ENCODE measurements at regions not wholly inside any gene's neighbourhood (a gene's known extent, or its start where the extent isn't known, plus 50 kb on each side); places are given as distances from the start of the nearest gene placed in this dataset.

DNA sequence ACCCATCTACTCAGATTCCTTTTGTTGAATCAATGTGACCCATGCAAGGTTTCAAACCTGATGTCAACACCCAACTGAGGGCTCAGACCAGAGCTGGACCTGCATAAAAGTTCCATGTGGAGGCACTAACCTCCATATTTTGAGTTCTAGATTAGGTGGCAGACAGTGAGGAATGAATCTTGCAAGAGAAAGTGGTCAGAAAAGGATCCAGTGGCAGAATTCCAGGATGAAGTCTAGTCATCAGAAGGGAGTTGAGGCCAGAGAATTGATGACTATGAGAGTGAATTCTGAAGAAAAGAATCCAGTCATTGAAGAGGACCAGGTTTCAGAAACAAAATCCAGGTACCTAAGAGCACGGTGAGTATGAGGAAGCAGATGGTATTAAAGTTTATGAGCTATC, 205.1 kb upstream of the RGMB start:
- peaks cover 18% of the 10 kb centered on the region for H3K4me1 Mint-ChIP-seq (ENCODE audit: low read depth)
- TF ChIP-seq, protein P1, sequence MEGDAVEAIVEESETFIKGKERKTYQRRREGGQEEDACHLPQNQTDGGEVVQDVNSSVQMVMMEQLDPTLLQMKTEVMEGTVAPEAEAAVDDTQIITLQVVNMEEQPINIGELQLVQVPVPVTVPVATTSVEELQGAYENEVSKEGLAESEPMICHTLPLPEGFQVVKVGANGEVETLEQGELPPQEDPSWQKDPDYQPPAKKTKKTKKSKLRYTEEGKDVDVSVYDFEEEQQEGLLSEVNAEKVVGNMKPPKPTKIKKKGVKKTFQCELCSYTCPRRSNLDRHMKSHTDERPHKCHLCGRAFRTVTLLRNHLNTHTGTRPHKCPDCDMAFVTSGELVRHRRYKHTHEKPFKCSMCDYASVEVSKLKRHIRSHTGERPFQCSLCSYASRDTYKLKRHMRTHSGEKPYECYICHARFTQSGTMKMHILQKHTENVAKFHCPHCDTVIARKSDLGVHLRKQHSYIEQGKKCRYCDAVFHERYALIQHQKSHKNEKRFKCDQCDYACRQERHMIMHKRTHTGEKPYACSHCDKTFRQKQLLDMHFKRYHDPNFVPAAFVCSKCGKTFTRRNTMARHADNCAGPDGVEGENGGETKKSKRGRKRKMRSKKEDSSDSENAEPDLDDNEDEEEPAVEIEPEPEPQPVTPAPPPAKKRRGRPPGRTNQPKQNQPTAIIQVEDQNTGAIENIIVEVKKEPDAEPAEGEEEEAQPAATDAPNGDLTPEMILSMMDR (IDR thresholded peaks at IDR 0.05) = no peak
- H3K4me3 Mint-ChIP-seq (ENCODE audit: unreplicated experiment) = no peak overlapping the region
- no peaks in the 10 kb centered on the region for H3K9me3 Mint-ChIP-seq (ENCODE audit: low read depth)
- no peak overlapping the region for H3K27ac Mint-ChIP-seq (ENCODE audit: unreplicated experiment)
- no peak for DNase-seq (ENCODE audit: low spot score)
- H3K27me3 Mint-ChIP-seq (ENCODE audit: low read depth) = no peaks in the 10 kb centered on the region
- no peaks in the 10 kb centered on the region for H3K36me3 Mint-ChIP-seq (ENCODE audit: low read depth)

DNA sequence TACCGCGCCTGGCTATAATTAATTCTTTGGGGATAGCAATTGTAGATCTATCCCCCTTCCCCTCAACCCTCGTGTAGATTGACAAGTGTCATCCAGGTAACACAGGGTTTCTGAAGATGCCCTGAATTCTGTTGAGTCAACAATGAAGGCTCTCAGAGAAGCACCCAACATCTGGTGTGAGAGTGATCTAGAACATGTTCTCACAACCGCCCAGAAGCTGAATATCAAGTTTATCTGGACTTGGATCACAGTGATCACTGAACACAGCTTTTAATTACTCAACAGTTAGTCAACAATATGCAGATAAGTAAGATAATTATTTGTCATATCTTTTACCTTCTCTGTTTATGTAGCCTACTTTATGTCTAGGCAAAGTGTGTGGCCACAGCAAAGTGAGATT, 204.2 kb upstream of the RGMB start:
- Mint-ChIP-seq H3K4me3 (ENCODE audit: unreplicated experiment) (no peak overlapping the region), H3K27me3 (ENCODE audit: low read depth) (no peaks in the 10 kb centered on the region), H3K27ac (ENCODE audit: unreplicated experiment) (no peak overlapping the region), H3K9me3 (ENCODE audit: low read depth) (no peaks in the 10 kb centered on the region), H3K4me1 (ENCODE audit: low read depth) (peaks cover 18% of the 10 kb centered on the region), H3K36me3 (ENCODE audit: low read depth) (no peaks in the 10 kb centered on the region)
- TF ChIP-seq, protein P1 (IDR thresholded peaks at IDR 0.05) = no peak
- DNase-seq (ENCODE audit: low spot score) = no peak

DNA sequence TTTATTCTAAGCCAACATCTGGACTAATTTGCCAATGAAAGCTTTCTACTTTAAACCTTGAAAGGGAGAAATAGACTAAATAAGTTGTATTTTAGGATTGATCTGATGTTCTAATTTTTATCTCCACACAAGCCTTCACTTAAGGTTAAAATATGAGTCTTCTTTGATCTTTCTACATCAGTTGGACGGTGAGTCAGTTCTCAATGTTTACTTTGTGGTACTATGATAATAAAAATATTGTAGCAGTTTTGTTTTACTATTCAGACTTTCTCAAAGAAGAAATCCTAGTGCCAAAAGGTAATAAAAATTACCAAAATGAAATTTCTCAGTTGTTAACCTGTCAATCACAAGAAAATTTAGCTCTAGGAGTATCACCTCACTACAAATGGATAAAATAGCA, 203.5 kb upstream of the RGMB start:
- Mint-ChIP-seq H3K4me3 (ENCODE audit: unreplicated experiment) (no peak overlapping the region), H3K27me3 (ENCODE audit: low read depth) (no peaks in the 10 kb centered on the region), H3K4me1 (ENCODE audit: low read depth) (peaks cover 15% of the 10 kb centered on the region), H3K27ac (ENCODE audit: unreplicated experiment) (no peak overlapping the region), H3K9me3 (ENCODE audit: low read depth) (no peaks in the 10 kb centered on the region), H3K36me3 (ENCODE audit: low read depth) (no peaks in the 10 kb centered on the region)
- TF ChIP-seq, protein P1 (IDR thresholded peaks at IDR 0.05) = no peak
- no peak for DNase-seq (ENCODE audit: low spot score)

DNA sequence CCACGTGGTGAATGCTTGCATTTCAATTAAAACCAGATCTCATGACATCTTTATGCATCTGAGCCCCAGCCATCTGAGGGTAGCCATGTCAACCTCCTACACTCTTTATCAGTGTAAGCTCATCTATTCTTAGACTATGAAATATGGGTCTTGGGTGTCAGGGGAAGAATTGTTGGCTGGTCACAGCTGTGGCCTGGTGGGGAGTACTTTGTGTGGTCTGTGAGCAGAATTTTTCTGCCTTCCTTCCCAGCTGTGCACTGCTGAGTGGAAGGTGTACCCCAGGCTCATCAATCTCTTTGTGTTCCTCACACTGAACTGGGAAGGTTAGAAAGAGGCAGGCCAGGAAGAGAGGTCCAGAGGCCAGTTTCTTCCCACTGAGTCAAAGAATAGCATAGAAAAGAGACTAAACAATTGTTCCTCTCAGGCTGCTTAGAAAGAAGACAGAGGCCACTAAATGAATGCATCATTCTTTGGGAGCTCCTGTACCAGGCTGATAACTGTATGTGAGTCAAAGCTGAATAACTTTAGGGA, 202.7 kb upstream of the RGMB start:
- no peak overlapping the region for H3K27ac Mint-ChIP-seq (ENCODE audit: unreplicated experiment)

DNA sequence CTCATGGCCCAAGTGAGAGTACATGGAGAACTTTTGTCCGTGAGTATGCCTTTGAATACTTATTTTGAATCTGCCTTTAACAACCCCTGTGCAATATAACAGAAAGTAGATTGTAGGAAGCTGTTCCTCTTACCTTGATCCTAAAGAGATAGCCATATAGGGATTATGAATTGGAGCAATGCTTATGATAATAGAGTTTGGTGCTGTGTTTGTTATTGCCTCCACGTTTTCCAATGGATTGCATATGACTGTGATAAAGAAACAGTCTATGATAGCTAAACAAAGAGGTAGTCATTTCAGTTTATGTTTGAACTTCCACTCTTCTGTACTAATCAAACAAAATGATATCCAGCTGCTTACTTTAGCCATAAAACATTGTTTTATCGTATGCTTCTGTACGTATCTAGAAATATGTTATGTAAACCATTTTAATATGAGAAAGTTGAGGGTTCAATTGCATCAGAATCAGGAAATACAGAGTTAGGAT, 199.6 kb upstream of the RGMB start:
- Mint-ChIP-seq H3K4me3 (ENCODE audit: unreplicated experiment) (no peak overlapping the region), H3K9me3 (ENCODE audit: low read depth) (no peaks in the 10 kb centered on the region), H3K36me3 (ENCODE audit: low read depth) (no peaks in the 10 kb centered on the region), H3K27me3 (ENCODE audit: low read depth) (no peaks in the 10 kb centered on the region), H3K4me1 (ENCODE audit: low read depth) (peaks cover 15% of the 10 kb centered on the region), H3K27ac (ENCODE audit: unreplicated experiment) (no peak overlapping the region)
- TF ChIP-seq, protein P1 (IDR thresholded peaks at IDR 0.05) = no peak
- no peak for DNase-seq (ENCODE audit: low spot score)

More for the DNA sequence above, 202.7 kb upstream of the RGMB start:
- DNase-seq (ENCODE audit: low spot score) = no peak
- Mint-ChIP-seq H3K4me3 (ENCODE audit: unreplicated experiment) (no peak overlapping the region), H3K9me3 (ENCODE audit: low read depth) (no peaks in the 10 kb centered on the region), H3K27me3 (ENCODE audit: low read depth) (no peaks in the 10 kb centered on the region), H3K36me3 (ENCODE audit: low read depth) (no peaks in the 10 kb centered on the region), H3K4me1 (ENCODE audit: low read depth) (peaks cover 15% of the 10 kb centered on the region)
- TF ChIP-seq, protein P1 (IDR thresholded peaks at IDR 0.05) = no peak

All from chondrocyte (in vitro differentiated cells).